NCI-H524 treated with DMSO at 0.1 percent for 48 hours (cell line): ENCODE measurements at regions not wholly inside any gene's neighbourhood (a gene's known extent, or its start where the extent isn't known, plus 50 kb on each side); places are given as distances from the start of the nearest gene placed in this dataset.

ENCODE experiments used
- DNase-seq: peaks from one replicate; lab custom pipeline; 2025; lab: John Stamatoyannopoulos, UW

DNA sequence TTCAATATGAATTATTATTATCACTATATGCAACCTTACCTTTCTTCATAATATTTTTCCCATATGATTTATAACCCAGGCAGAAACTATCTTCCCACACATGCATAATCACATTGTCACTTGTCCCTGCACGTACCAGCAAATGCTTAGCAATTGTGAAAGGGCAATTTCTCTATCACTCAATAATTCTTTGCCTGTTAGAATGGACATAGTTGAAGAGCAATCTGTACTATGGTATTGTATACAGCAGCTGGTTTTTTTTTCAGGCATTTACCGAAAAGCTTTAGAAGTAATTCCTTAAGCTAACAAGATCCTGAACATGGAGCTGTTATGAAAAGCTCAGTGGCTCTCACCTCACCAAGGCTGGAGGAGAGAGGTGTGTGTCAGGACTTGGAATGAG lies 999.5 kb downstream of the TUSC7 start:
- no peak for DNase-seq

DNA sequence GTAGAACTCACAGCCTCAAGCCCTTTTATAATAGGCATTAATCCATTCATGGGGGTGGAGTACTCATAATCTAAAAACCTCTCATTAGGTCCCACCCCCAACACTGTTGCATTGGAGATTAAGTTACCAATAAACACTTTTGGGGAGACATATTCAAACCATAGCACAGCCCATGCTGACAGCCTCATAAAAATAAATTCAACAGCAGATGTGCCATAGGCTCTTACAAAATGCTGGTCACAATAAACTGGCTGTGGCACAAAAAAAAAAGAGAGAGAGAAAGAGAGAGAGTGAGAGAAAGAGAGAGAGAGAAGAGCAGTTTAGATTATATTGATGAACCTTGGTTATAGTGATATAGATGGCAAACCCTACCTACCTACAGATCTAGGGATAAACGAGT lies 1000.9 kb downstream of the TUSC7 start:
- peak; percentile 86 for DNase-seq

GRCh38 chr3:117719316-117719926 lies 1009.8 kb downstream of the TUSC7 start:
- no peak for DNase-seq

GRCh38 chr3:117721866-117722265 lies 1012.3 kb downstream of the TUSC7 start:
- DNase-seq = no peak

DNA sequence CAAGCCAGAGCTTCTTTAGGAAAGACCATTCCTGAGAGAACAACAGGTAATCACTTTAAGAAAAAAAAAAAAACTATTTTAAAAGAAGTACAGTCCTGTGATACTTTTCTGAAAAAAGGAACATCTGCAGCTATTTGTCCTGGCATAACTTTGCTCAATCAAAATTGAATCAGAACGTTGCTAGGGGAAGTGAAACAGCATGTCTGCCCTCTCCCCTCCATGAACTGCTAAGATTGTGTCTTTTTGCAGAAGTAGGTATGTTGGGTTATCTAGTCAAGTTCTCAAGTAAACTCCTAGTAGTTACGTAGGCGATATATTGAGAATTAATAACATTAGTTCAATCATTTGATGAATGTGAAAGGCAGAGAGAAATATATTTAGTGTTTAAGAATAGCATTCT lies 1013.3 kb downstream of the TUSC7 start:
- no peak for DNase-seq

DNA sequence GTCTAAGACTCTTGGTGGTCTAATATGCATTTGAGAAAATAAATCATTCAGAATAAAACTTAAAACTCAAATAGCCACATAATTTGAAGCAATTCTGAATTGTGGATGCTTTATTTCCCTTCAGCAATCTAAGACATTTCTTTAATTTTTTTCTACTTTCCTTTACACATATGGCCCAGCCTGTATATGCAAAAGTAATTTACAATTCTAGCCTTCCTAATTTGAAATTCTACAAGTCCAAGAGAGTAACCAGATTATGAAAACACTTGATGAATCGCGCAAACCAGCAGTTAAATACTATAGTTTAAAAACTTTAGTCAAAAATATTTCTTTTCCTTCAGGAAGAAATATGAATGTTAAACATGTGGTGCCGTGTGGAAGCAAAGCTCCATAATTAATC lies 1014.2 kb downstream of the TUSC7 start:
- no peak for DNase-seq

- no peak for DNase-seq
Measured at GRCh38 chr3:117725314-117725713, 1015.7 kb downstream of the TUSC7 start.

DNA sequence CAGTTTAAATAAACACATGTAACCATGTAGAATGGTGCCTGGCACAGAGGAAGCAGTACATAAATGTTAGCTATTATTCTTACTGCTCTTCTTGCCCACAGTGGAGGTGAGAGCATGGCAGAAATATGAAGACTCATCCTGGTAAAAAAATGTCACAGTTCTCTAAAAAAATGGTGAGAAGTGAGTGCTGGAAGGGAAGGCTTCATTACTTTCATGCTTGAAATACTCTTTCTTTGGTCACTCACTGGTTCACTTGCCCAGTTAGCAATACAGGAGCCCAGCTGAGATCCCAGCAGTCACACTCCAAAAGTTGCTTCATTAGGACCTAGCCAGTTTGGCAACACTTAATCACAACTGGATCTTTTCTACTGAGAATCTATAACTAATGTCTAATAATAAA lies 1017.2 kb downstream of the TUSC7 start:
- DNase-seq = no peak

GRCh38 chr3:117728226-117728625 lies 1018.6 kb downstream of the TUSC7 start:
- DNase-seq = no peak

- no peak for DNase-seq
Measured at GRCh38 chr3:117734496-117734895, 1024.9 kb downstream of the TUSC7 start.

DNA sequence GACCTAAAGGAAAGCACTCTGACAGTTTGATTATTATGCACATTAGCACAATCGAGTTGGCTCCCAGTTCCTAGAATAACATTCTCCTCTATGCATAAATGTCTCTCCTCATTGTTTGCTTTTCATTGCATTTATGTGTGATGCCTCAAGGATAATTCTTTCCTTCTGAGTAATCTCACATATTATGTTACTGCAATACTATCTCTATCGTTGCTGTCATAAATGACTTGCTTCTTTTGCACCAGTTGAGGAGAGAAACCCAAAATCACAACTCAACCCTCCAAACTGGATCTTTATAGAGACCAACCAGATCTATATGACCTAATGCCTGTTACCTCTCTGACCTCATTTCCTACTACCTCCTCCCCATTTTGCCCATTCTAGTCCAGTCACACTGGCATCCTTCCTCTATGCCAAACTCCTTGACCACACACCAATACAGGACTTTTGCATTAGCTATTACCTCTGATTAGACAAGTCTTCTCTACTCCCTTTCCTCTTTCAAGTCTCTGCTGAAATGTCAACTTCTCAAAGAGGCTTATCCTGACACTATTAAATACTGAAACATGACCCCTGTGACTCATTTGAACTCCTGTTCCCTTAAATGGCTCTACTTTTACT lies 1026.0 kb downstream of the TUSC7 start:
- DNase-seq = no peak

- no peak for DNase-seq
Measured at GRCh38 chr3:117736846-117737245, 1027.3 kb downstream of the TUSC7 start.

- no peak for DNase-seq
Measured at GRCh38 chr3:117743993-117744392, 1034.4 kb downstream of the TUSC7 start.

DNA sequence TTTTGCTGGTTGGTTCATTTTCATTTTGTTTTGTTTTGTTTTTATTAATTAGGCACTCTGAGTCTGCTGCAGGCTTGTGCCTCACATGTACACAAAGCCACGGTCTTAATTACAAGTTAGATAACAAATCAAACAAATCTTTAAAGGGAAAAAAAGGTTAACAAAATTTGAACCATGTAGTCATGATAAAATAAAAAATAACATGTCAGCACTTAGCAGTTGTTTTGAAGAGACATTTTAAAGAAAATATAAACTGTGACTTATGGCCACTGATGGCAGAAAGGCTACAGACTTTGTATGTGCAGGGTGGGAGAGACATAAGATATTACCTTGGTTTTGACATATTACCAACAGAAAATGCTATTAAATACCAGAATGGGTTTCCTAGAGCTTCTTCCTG lies 1035.4 kb downstream of the TUSC7 start:
- no peak for DNase-seq

GRCh38 chr3:117745516-117745915 lies 1035.9 kb downstream of the TUSC7 start:
- DNase-seq = no peak

DNA sequence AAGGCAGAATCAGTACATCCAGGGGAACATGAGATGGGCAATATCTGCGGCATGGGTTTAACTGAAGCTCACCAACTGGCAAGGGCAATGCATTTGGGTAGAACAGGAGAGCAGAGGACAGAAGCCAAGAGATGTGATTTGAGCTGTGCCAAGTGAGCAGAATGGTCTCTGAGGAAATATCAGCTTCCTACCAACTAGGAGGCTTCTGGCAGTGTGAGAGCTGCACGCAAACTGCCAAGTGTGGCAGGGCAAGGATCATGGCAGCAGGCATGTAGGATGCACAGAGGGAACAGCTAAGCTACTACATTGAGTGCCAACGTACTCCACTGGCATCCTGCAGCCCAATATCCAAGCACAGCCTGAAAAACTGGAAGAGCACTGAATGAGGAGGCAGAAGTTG lies 1036.5 kb downstream of the TUSC7 start:
- DNase-seq = no peak

- DNase-seq = no peak
Measured at GRCh38 chr3:117748131-117748530, 1038.6 kb downstream of the TUSC7 start.

- peak; percentile 27 for DNase-seq
Measured at GRCh38 chr3:117750674-117751269, 1041.2 kb downstream of the TUSC7 start.

DNA sequence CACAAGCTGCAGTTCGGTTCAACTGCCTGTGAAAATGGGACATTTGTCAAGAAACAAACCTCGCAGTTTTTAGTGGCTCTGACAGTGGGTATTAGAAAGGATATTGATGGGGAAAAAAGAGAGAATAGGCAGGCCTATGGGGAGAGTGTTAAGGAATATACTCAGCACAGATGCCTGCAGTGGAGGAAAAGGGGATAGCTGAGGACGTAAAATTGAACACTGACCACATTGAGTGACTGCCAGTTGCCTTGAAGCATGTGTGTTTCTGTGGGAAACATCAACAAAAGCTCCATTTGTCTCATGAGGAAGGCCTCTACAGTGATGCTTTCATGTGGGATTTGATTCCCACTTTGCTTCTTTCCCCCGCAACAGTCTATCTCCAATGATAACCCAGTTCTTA lies 1042.1 kb downstream of the TUSC7 start:
- no peak for DNase-seq

DNA sequence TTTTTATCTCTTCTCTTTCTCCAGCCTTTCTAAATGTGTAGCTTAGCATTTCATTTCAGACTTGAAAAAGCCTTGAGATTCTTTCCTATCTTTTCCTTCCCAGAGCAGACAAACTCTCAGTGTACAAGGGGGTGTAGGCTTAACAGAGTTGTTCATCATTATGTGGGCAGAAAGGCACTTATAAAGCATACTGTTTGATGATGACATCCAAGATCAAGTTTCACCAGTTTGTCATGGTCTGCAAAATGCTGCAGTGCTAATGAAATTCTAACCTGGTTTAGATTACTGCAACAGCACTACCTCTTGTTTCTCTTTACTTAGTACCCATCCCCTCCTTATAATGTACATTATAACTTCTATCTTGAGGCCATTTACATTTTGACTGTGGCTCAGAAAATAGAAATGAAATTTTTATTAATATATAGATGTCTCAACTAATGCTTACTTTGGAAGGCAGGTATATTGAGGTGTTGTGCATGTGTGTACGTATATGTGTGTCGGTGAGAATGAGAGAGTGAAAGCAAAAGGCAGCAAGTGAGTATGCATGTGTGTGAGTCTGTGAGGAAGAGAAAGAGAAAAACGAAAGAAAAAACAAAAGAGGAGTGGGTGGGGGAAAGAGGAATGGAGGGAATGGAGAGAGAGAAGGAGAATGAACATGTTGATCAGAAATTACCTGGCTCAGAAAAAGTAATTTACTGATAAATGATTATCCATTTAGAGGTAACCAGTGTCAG lies 1043.6 kb downstream of the TUSC7 start:
- DNase-seq = no peak

- no peak for DNase-seq
Measured at GRCh38 chr3:117754058-117754457, 1044.5 kb downstream of the TUSC7 start.

DNA sequence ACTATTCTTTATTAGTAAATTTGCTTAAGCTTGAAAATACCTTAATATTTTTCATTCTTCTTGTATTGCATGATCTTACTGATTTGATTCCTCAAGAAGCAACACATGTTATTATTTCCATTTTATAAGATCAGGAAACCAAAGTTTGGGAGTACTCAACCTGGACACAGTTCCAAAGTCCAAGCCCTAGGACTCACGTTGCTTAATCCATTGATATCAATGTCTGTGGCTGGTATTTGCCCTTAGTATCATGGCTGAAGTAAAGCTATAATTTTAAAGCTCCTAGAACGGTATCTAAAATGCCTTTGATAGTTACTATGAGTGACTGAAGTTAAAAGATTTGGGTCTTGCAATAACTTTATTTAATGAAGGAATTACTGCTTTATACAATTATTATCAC lies 1045.3 kb downstream of the TUSC7 start:
- no peak for DNase-seq

- peak; percentile 52 for DNase-seq
Measured at GRCh38 chr3:117756563-117756962, 1047.0 kb downstream of the TUSC7 start.
